Limb (tissue), 2 donors: ENCODE measurements at regions not wholly inside any gene's neighbourhood (a gene's known extent, or its start where the extent isn't known, plus 50 kb on each side); places are given as distances from the start of the nearest gene placed in this dataset.
"Not testable (repeated sequence)": the region's sequence is repeated elsewhere in the genome, so short reads cannot be mapped to it uniquely, and the experiment has no call there.

ENCODE experiments used
- DNase-seq, 2 donors: peaks; one replicate each; pipeline ENCODE4 v3.0.0-alpha.2; 2016; ENCODE audit errors: extremely low spot score in 2 of 2

GRCh38 chr14:38718519-38718918, 384.5 kb downstream of the SEC23A start:
- DNase-seq = no peak

DNA sequence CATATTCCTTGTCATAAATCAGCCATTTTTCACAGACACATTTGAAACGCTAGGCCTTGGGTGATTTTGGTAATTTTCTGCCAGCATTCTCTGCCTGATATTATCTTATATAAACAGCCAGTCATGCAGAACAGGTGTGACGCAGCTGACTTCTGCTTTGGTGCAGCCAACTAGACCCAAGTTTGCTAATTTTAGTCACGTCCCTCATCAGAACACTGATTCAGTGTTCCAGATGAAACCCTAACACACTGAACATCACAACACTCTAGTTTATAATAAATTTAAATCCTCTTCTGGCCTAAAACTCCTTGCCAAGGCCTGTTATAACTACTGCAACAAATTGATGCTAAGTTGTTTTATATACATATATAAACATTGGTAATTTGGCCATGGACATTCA, 386.1 kb downstream of the SEC23A start:
- DNase-seq = peak in 1 of 2 donors; percentile 37

GRCh38 chr14:38710881-38711280, 392.2 kb downstream of the SEC23A start:
- no peak for DNase-seq

DNA sequence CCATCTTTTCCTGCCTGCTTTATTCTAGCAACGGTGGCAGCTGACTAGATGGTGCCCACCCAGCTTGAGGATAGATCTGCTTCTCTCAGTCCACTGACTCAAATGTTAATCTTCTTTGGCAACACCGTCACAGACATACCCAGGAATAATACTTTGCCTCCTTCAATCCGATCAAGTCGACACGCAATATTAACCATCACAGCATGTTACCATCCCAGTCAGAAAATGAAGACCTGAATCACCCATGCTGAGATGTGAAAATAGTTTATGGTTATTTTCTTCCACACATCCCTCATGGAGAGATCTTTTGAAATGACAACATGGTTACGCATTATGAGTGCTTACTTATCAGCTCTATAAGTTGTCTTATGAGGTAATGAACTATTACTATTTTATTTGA, 392.8 kb downstream of the SEC23A start:
- DNase-seq = no peak

DNA sequence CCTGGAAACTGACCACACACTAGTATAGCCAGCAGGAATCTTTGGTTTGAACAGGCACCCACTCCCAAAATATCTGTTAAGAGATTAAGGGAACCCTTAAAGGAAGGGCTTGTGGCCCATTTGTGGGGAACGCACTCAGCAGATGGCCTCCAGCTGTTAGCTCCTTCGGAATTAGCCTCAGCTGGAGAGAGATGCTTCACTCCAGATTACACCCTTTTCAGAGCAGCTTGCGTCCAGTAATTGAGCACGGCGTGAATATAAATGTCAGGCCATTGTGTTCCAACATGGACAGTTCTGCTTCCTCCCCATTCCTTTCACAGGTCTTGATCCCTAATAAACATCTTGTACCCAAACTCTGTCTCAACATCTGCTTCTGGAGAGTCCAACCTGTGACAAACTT, 397.8 kb downstream of the SEC23A start:
- DNase-seq = no peak

- no peak for DNase-seq
Observed at GRCh38 chr14:38704220-38704619, 398.8 kb downstream of the SEC23A start.

DNA sequence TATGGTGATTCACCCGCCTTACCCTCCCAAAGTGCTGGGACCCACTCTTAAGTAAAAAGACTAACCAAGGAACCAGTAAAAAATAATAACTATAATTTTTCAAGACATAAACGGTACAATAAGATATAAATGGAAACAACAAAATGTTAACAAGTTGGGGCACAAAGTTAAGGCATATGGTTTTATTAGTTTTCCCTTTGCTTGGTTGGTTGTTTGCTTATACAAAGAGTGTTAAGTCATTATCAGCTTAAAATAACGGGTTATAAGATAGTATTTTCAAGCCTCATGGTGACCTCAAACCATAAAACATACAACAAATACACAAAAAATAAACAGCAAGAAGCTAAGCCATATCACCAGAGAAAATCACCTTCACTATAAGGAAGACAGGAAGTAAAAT, 406.1 kb downstream of the SEC23A start:
- no peak for DNase-seq

- no peak for DNase-seq
Observed at GRCh38 chr14:38693423-38693822, 409.6 kb downstream of the SEC23A start.

GRCh38 chr14:38669027-38669426, 413.1 kb upstream of the CLEC14A start:
- no peak for DNase-seq

- DNase-seq = no peak
Observed at GRCh38 chr14:38663382-38663781, 407.5 kb upstream of the CLEC14A start.

GRCh38 chr14:38662781-38663180, 406.9 kb upstream of the CLEC14A start:
- DNase-seq = no peak

DNA sequence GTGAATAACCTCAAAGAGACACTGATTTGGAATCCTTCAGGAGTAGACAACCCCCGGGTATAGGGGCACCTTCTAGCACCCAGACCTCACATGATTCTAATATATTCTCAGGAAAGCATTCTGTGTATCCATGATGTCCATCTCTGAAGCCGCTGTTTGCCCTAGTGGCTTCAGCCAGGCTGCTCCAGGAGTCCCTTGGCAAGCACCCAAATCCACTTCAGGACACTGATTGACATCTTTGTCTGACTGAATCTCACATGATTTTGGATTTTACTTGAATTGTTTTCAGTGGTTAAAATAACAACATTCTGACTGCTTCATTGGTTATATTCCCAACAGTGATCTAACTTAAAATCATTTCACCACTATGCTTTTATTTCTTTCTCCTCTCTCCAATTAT, 390.5 kb upstream of the CLEC14A start:
- DNase-seq = no peak

GRCh38 chr14:38634913-38635312, 379.0 kb upstream of the CLEC14A start:
- not testable (repeated sequence) for DNase-seq

DNA sequence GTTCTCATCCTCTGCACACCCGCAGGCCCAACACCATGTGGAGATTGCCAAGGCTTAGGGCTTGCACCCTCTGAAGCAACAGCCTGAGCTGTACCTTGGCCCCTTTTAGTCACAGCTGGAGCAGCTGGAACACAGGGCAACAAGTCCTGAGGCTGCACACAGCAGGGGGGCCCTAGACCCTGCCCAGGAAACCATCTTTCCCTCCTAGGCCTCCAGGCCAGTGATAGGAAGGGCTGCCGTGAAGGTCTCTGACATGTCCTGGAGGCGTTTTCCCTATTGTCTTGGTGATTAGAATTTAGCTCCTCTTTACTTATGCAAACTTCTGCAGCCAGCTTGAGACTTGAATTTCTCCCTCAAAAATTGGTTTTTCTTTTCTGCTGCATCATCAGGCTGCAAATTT, 373.5 kb upstream of the CLEC14A start:
- DNase-seq = no peak

- DNase-seq = no peak
Observed at GRCh38 chr14:38627163-38627562, 371.3 kb upstream of the CLEC14A start.

DNA sequence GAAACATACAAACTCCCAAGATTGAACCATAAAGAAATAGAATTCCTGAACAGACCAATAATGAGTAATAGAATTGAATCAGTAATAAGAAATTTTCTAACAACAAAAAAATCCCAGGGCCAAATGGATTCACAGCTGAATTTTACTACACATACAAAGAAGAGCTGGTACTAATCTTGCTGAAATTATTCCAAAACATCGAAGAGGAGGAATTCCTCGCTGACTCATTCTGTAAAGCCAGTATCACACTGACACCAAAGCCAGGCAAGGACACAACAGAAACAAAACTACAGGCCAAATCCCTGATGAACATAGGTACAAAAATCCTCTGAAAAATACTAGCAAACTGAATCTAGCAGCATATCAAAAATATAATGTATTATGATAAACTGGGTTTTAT, 367.8 kb upstream of the CLEC14A start:
- no peak for DNase-seq

DNA sequence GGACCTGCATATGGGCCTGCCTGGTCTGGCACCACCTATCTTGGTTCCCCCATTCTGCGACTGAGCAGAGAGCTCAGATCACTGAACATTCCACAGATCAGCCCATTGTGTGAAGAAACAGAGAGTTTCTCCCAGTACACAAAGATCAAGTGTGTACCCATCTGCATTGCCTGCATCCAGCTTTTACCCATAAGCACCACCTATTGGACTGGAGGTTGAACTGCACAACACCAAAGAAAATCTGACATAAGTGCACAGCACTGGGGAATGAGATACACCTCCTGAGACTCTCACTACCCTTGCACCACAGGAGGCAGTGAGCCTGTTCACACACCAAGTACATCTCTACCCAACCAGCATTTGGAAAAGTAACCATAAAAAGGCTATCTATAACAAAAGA, 362.6 kb upstream of the CLEC14A start:
- no peak for DNase-seq

GRCh38 chr14:38616959-38617358, 361.1 kb upstream of the CLEC14A start:
- peak in 1 of 2 donors; percentile 18 for DNase-seq

GRCh38 chr14:38611928-38612327, 356.0 kb upstream of the CLEC14A start:
- no peak for DNase-seq

DNA sequence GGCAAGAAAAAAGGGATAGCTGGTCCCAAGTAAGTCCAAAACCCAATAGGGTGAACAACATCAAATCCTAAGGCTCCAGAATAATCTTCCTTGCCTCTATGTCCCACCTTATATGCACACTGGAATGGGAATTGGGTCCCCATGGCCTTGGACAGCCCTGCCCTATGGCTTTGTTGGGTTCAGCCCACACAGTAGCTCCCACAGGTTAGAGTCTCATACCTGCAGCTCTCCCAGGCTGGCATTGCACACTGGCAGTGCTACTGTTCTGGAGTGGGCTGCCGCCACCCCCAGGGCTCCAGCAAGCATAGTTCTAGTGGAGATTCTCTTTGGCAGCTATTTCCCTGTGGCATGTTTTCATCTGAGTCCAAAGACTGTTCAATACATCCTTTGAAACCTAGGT, 352.4 kb upstream of the CLEC14A start:
- DNase-seq = no peak

- DNase-seq = no peak
Observed at GRCh38 chr14:38605193-38606114, 349.6 kb upstream of the CLEC14A start.

DNA sequence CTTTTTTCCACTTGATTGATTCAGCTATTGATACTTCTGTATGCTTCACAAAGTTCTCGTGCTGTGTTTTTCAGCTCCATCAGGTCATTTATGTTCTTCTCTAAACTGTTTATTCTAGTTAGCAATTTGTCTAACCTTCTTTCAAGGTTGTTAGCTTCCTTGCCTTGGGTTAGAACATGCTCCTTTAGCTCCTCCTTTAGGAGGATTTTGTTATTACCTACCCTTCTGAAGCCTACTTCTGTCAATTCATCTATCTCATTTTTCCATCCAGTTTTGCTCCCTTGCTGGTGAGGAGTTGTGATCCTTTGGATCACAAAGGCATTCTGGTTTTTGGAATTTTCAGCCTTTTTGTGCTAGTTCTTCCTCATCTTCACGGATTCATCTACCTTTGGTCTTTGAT, 344.7 kb upstream of the CLEC14A start:
- not testable (repeated sequence) for DNase-seq

- no peak for DNase-seq
Observed at GRCh38 chr14:38593476-38593875, 337.6 kb upstream of the CLEC14A start.
